ENCODE measurements at regions not wholly inside any gene's neighbourhood (a gene's known extent, or its start where the extent isn't known, plus 50 kb on each side); places are given as distances from the start of the nearest gene placed in this dataset.
A peak's percentile ranks its signal among the peaks of the same experiment; 100 is the strongest.

GRCh38 chrX:9087271-9088040 lies 53.5 kb upstream of the FAM9B start:
- H3K27me3 Mint-ChIP-seq, result peaks cover 2% of the 10 kb centered on the region
- intact Hi-C loops (cut with micrococcal nuclease), result no loop called here
- no peaks in the 10 kb centered on the region for H3K36me3 Mint-ChIP-seq (ENCODE audit: low read depth)
- no peaks in the 10 kb centered on the region for H3K9me3 Mint-ChIP-seq
- no peak for ATAC-seq (ENCODE audit: low read depth)
- no peak overlapping the region for H3K27ac Mint-ChIP-seq
- POLR2A ChIA-PET, result no interaction called here
- H3K4me1 Mint-ChIP-seq, result peaks cover 13% of the 10 kb centered on the region
- DNase-seq, result no peak
- TF ChIP-seq CTCF (IDR thresholded peaks at IDR 0.05), result no peak
- no peak overlapping the region for H3K4me3 Mint-ChIP-seq
- CTCF ChIA-PET, result interaction anchor here (0.5 kb wide), 1 partner anchor 269 kb away, joined by 3 read pairs; no protein-coding TSS in a partner anchor

GRCh38 chrX:9088896-9089295 lies 55.0 kb upstream of the FAM9B start:
- Mint-ChIP-seq H3K4me3 (no peak overlapping the region), H3K36me3 (ENCODE audit: low read depth) (no peaks in the 10 kb centered on the region), H3K27me3 (peaks cover 2% of the 10 kb centered on the region), H3K9me3 (no peaks in the 10 kb centered on the region), H3K27ac (no peak overlapping the region), H3K4me1 (peaks cover 13% of the 10 kb centered on the region)
- intact Hi-C loops (cut with micrococcal nuclease), result no loop called here
- ATAC-seq (ENCODE audit: low read depth) (no peak), DNase-seq (no peak)
- ChIA-PET POLR2A (interaction anchor here (0.7 kb wide), 1 partner anchor 76 kb away, joined by 9 read pairs; no protein-coding TSS in a partner anchor), CTCF (no interaction called here)
- TF ChIP-seq CTCF (IDR thresholded peaks at IDR 0.05), result no peak

- Mint-ChIP-seq H3K4me3 (no peak overlapping the region), H3K27me3 (peaks cover 4% of the 10 kb centered on the region), H3K36me3 (ENCODE audit: low read depth) (peaks cover 1% of the 10 kb centered on the region), H3K9me3 (peaks cover 2% of the 10 kb centered on the region), H3K4me1 (peaks cover 13% of the 10 kb centered on the region), H3K27ac (peak overlapping the region; percentile 65)
- ChIA-PET POLR2A (no interaction called here), CTCF (no interaction called here)
- DNase-seq (no peak), ATAC-seq (ENCODE audit: low read depth) (no peak)
- no peak for TF ChIP-seq CTCF (IDR thresholded peaks at IDR 0.05)
- intact Hi-C loops (cut with micrococcal nuclease), result loop anchor here (5.0 kb wide), 3 partner anchors 77 to 372 kb away; no protein-coding TSS in a partner anchor
These were observed 56.8 kb upstream of the FAM9B start for GRCh38 chrX:9090766-9091165.

- Mint-ChIP-seq H3K27me3 (peaks cover 4% of the 10 kb centered on the region), H3K4me3 (peak overlapping the region; percentile 15)
These were observed 57.3 kb upstream of the FAM9B start for GRCh38 chrX:9091258-9091657.

More at GRCh38 chrX:9091258-9091657, 57.3 kb upstream of the FAM9B start:
- ATAC-seq (ENCODE audit: low read depth) (peak; percentile 42), DNase-seq (peak; percentile 15)
- intact Hi-C loops (cut with micrococcal nuclease), result loop anchor here (5.0 kb wide), 3 partner anchors 76 to 371 kb away; no protein-coding TSS in a partner anchor
- H3K36me3 Mint-ChIP-seq (ENCODE audit: low read depth), result peaks cover 1% of the 10 kb centered on the region
- no peak for TF ChIP-seq CTCF (IDR thresholded peaks at IDR 0.05)
- H3K27ac Mint-ChIP-seq, result peak overlapping the region; percentile 65
- H3K9me3 Mint-ChIP-seq, result peaks cover 2% of the 10 kb centered on the region
- CTCF ChIA-PET, result no interaction called here
- H3K4me1 Mint-ChIP-seq, result peaks cover 13% of the 10 kb centered on the region
- POLR2A ChIA-PET, result no interaction called here

All from activated B cell treated with CpG ODN at 0.5 μM for 24 hours (primary cell).